HCT116 (cell line): ENCODE measurements at regions not wholly inside any gene's neighbourhood (a gene's known extent, or its start where the extent isn't known, plus 50 kb on each side); places are given as distances from the start of the nearest gene placed in this dataset.
A peak's percentile ranks its signal among the peaks of the same experiment; 100 is the strongest.

ENCODE experiments used
- CEBPB ChIP-seq: IDR thresholded peaks from 2 replicates; pipeline ENCODE4 v1.6.1; 2012; ENCODE audit warnings: low read depth
- EZH2 ChIP-seq: fragments of 200-600 bp; sonication (generic); IDR thresholded peaks from 2 replicates; pipeline ENCODE4 v1.6.1; 2017; ENCODE audit warnings: antibody characterized with exemption, mixed run types
- EZH2phosphoT487 ChIP-seq: fragments of 200-600 bp; IDR thresholded peaks from 2 replicates; pipeline ENCODE4 v1.6.1; 2018; ENCODE audit warnings: antibody characterized with exemption, borderline replicate concordance
- JUND ChIP-seq: IDR thresholded peaks from 2 replicates; pipeline ENCODE4 v1.6.1; 2012
- POLR2A ChIP-seq: IDR thresholded peaks from 2 replicates; pipeline ENCODE4 v1.7.0; 2011; ENCODE audit warnings: borderline replicate concordance; ENCODE audit not compliant: insufficient read depth, insufficient read length; ENCODE audit errors: extremely low read depth
- POLR2AphosphoS5 ChIP-seq: IDR thresholded peaks from 2 replicates; pipeline ENCODE4 v1.6.1; 2011; ENCODE audit warnings: mild to moderate bottlenecking, low read depth, low read length, moderate library complexity
- RAD21 ChIP-seq: IDR thresholded peaks from 2 replicates; pipeline ENCODE4 v1.6.1; 2012; ENCODE audit warnings: low read depth, mild to moderate bottlenecking
- SIN3A ChIP-seq: IDR thresholded peaks from 2 replicates; pipeline ENCODE4 v1.6.1; 2012; ENCODE audit warnings: low read depth
- SP1 ChIP-seq: IDR thresholded peaks from 2 replicates; pipeline ENCODE4 v1.6.1; 2012; ENCODE audit warnings: low read depth
- TCF7L2 ChIP-seq: IDR thresholded peaks from 2 replicates; pipeline ENCODE4 v1.7.0; 2011; ENCODE audit warnings: borderline replicate concordance, inconsistent platforms; ENCODE audit not compliant: insufficient read depth, insufficient read length; ENCODE audit errors: extremely low read depth
- ZNF274 ChIP-seq: fragments of 200-500 bp; sonication (Bioruptor generic); IDR thresholded peaks from 2 replicates; pipeline ENCODE4 v1.6.1; 2014; ENCODE audit warnings: mild to moderate bottlenecking, low read depth, low read length, inconsistent platforms
- TF ChIP-seq, protein P1 (sequence below), 3 experiments: fragments of 200-600 bp in 1 of 3; sonication (generic) in 1 of 3; IDR thresholded peaks in 2 of 3; conservative IDR thresholded peaks in 1 of 3; 2 replicates each; pipeline ENCODE4 v1.5.1; 2012 to 2017; ENCODE audit warnings: low read depth in 2 of 3, low read length in 2 of 3, antibody characterized with exemption in 1 of 3, borderline replicate concordance in 1 of 3, control low read depth in 1 of 3, mild to moderate bottlenecking in 1 of 3, mixed read lengths in 1 of 3, mixed run types in 1 of 3, moderate library complexity in 1 of 3; ENCODE audit not compliant: insufficient read depth in 1 of 3
- TF ChIP-seq, protein P2 (sequence below): IDR thresholded peaks from 2 replicates; pipeline ENCODE4 v1.6.1; 2012
- TF ChIP-seq, protein P3 (sequence below): IDR thresholded peaks from 2 replicates; pipeline ENCODE4 v1.6.1; 2012; ENCODE audit warnings: low read depth

DNA sequence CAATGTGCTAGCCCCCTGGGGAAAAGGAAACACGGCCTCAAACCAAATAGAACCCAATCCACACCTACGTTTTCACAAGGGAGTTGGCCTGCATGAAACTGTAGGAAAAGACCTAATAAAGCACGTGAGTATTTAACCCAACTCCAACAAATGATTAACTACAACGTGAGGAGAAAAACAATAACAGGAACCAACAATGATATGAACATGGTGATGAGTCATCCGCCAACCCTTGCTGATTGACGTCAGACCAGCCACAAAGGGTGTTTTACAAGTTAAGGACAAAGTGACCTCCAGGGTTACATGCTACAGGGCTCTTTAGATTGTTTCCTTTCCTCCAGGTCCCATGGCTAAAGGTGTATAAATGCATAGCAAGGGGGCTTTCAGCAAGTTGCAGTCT, 460.5 kb downstream of the COG6 start:
- TF ChIP-seq, protein P1, sequence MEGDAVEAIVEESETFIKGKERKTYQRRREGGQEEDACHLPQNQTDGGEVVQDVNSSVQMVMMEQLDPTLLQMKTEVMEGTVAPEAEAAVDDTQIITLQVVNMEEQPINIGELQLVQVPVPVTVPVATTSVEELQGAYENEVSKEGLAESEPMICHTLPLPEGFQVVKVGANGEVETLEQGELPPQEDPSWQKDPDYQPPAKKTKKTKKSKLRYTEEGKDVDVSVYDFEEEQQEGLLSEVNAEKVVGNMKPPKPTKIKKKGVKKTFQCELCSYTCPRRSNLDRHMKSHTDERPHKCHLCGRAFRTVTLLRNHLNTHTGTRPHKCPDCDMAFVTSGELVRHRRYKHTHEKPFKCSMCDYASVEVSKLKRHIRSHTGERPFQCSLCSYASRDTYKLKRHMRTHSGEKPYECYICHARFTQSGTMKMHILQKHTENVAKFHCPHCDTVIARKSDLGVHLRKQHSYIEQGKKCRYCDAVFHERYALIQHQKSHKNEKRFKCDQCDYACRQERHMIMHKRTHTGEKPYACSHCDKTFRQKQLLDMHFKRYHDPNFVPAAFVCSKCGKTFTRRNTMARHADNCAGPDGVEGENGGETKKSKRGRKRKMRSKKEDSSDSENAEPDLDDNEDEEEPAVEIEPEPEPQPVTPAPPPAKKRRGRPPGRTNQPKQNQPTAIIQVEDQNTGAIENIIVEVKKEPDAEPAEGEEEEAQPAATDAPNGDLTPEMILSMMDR (IDR thresholded peaks at IDR 0.05 in 2 of 3, conservative IDR thresholded peaks at IDR 0.05 in 1 of 3; ENCODE audit: borderline replicate concordance in 1 of 3, insufficient read depth in 1 of 3, low read depth in 2 of 3, low read length in 2 of 3) = no peak
- no peak for TF ChIP-seq EZH2
- no peak for TF ChIP-seq POLR2A
- TF ChIP-seq ZNF274 = no peak
- TF ChIP-seq CEBPB = no peak
- no peak for TF ChIP-seq POLR2AphosphoS5
- TF ChIP-seq RAD21 = no peak
- peak; percentile 69 for TF ChIP-seq JUND
- no peak for TF ChIP-seq TCF7L2
- peak; percentile 62 for TF ChIP-seq SP1
- TF ChIP-seq, protein P2, sequence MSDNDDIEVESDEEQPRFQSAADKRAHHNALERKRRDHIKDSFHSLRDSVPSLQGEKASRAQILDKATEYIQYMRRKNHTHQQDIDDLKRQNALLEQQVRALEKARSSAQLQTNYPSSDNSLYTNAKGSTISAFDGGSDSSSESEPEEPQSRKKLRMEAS = peak; percentile 43; the same call in 1 of the 2 replicates
- TF ChIP-seq SIN3A = no peak
- TF ChIP-seq EZH2phosphoT487 = no peak
- TF ChIP-seq, protein P3, sequence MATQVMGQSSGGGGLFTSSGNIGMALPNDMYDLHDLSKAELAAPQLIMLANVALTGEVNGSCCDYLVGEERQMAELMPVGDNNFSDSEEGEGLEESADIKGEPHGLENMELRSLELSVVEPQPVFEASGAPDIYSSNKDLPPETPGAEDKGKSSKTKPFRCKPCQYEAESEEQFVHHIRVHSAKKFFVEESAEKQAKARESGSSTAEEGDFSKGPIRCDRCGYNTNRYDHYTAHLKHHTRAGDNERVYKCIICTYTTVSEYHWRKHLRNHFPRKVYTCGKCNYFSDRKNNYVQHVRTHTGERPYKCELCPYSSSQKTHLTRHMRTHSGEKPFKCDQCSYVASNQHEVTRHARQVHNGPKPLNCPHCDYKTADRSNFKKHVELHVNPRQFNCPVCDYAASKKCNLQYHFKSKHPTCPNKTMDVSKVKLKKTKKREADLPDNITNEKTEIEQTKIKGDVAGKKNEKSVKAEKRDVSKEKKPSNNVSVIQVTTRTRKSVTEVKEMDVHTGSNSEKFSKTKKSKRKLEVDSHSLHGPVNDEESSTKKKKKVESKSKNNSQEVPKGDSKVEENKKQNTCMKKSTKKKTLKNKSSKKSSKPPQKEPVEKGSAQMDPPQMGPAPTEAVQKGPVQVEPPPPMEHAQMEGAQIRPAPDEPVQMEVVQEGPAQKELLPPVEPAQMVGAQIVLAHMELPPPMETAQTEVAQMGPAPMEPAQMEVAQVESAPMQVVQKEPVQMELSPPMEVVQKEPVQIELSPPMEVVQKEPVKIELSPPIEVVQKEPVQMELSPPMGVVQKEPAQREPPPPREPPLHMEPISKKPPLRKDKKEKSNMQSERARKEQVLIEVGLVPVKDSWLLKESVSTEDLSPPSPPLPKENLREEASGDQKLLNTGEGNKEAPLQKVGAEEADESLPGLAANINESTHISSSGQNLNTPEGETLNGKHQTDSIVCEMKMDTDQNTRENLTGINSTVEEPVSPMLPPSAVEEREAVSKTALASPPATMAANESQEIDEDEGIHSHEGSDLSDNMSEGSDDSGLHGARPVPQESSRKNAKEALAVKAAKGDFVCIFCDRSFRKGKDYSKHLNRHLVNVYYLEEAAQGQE = no peak
